A673 (cell line): ENCODE measurements at regions not wholly inside any gene's neighbourhood (a gene's known extent, or its start where the extent isn't known, plus 50 kb on each side); places are given as distances from the start of the nearest gene placed in this dataset.

Experiments
- BruUV-seq: library from RNA; stranded (reverse); fragments of 400-500 nt; replicated peaks from 2 replicates; lab custom pipeline; 2021; lab: Mats Ljungman, UMichigan
- CTCF ChIA-PET: fragments of 300-600 bp; sonication (Branson Sonifier 250); formaldehyde crosslinking; loops from one replicate; lab custom pipeline; 2022; ENCODE audit warnings: antibody characterized with exemption; lab: Charles Lee
- POLR2A ChIA-PET: fragments of 300-600 bp; sonication (Branson Sonifier 250); formaldehyde crosslinking; loops from one replicate; lab custom pipeline; 2022; ENCODE audit warnings: antibody characterized with exemption; ENCODE audit not compliant: low non-redundant PET; lab: Charles Lee
- DNase-seq: peaks from one replicate; pipeline ENCODE4 v3.0.0-alpha.2; 2015; ENCODE audit warnings: low spot score
- H3K27ac ChIP-seq: fragments of 200-600 bp; sonication (generic); 2 replicates; pipeline ENCODE4 v1.5.1; 2016; ENCODE audit warnings: mixed run types, low read depth, mild to moderate bottlenecking, mixed read lengths, antibody characterized with exemption, low read length; ENCODE audit not compliant: poor library complexity, severe bottlenecking
- H3K27me3 ChIP-seq: fragments of 200-600 bp; sonication (generic); replicated peaks from 2 replicates; pipeline ENCODE4 v1.6.1; 2017; ENCODE audit warnings: mixed run types, low read depth, mild to moderate bottlenecking, mixed read lengths, antibody characterized with exemption, low read length; ENCODE audit not compliant: insufficient read depth, poor library complexity
- H3K36me3 ChIP-seq: fragments of 200-600 bp; sonication (generic); 2 replicates; pipeline ENCODE4 v1.6.1; 2016; ENCODE audit warnings: mixed run types, mild to moderate bottlenecking, mixed read lengths, antibody characterized with exemption, low read length; ENCODE audit not compliant: insufficient read depth, poor library complexity, severe bottlenecking
- H3K4me1 ChIP-seq: fragments of 200-600 bp; sonication (generic); 2 replicates; pipeline ENCODE4 v1.6.1; 2017; ENCODE audit warnings: mixed run types, mild to moderate bottlenecking, mixed read lengths, antibody characterized with exemption, low read length; ENCODE audit not compliant: insufficient read depth, poor library complexity, severe bottlenecking
- H3K4me3 ChIP-seq: fragments of 200-600 bp; sonication (generic); 2 replicates; pipeline ENCODE4 v1.5.1; 2016; ENCODE audit warnings: low read depth, mixed run types, mild to moderate bottlenecking, mixed read lengths, low read length; ENCODE audit not compliant: poor library complexity, severe bottlenecking
- H3K9me3 ChIP-seq: fragments of 200-600 bp; sonication (generic); 2 replicates; pipeline ENCODE4 v1.6.1; 2016; ENCODE audit warnings: mixed run types, low read depth, mild to moderate bottlenecking, mixed read lengths, antibody characterized with exemption, low read length; ENCODE audit not compliant: poor library complexity, severe bottlenecking
- CTCF ChIP-seq: fragments of 300-800, 200-600 bp; sonication (generic); conservative IDR thresholded peaks from 2 replicates; pipeline ENCODE4 v1.5.1; 2017; ENCODE audit warnings: low read depth, mild to moderate bottlenecking, antibody characterized with exemption, low read length, moderate library complexity, mixed read lengths
- EZH2 ChIP-seq: fragments of 200-600 bp; sonication (generic); IDR thresholded peaks from 2 replicates; pipeline ENCODE4 v1.6.1; 2017; ENCODE audit warnings: borderline replicate concordance, low read depth, mild to moderate bottlenecking, mixed read lengths, antibody characterized with exemption, low read length; ENCODE audit not compliant: poor library complexity, severe bottlenecking
- intact Hi-C: fragments of 100-400 bp; cut with micrococcal nuclease; formaldehyde crosslinking; loops from one replicate; pipeline ENCODE4 v1.10.0; 2022; ENCODE audit not compliant: unreplicated experiment

- H3K9me3 ChIP-seq: no peaks in the 10 kb centered on the region
- peak overlapping the region; percentile 44 for H3K27ac ChIP-seq
- no TSS peak for BruUV-seq
- no peak overlapping the region for H3K4me3 ChIP-seq
- CTCF ChIA-PET: interaction anchor here (1.1 to 2.2 kb wide), 3 partner anchors 19 to 103 kb away, joined by 5 to 8 read pairs (median 7); no protein-coding TSS in a partner anchor
- no peak for DNase-seq
- peaks cover 7% of the 10 kb centered on the region for H3K36me3 ChIP-seq
- intact Hi-C loops: loop anchor here (5.0 kb wide), 1 partner anchor 168 kb away; no protein-coding TSS in a partner anchor
- H3K4me1 ChIP-seq: peaks cover 24% of the 10 kb centered on the region
- POLR2A ChIA-PET: no interaction called here
- H3K27me3 ChIP-seq: no peaks in the 10 kb centered on the region
- TF ChIP-seq EZH2 (no peak), CTCF (no peak)
Observed at GRCh38 chr14:21749306-21749868, 75.8 kb upstream of the OR4E1 start.

- H3K4me1 ChIP-seq: peaks cover 28% of the 10 kb centered on the region
- BruUV-seq: no TSS peak
- POLR2A ChIA-PET: no interaction called here
- H3K27me3 ChIP-seq: no peaks in the 10 kb centered on the region
- CTCF ChIA-PET: interaction anchor here (0.6 to 2.2 kb wide), 4 partner anchors 19 to 103 kb away, joined by 3 to 8 read pairs (median 6); no protein-coding TSS in a partner anchor
- no peaks in the 10 kb centered on the region for H3K9me3 ChIP-seq
- H3K4me3 ChIP-seq: no peak overlapping the region
- peak; percentile 90 for DNase-seq
- peak; percentile 93 for TF ChIP-seq CTCF
- no peak for TF ChIP-seq EZH2
- H3K27ac ChIP-seq: peak overlapping the region; percentile 44
- H3K36me3 ChIP-seq: peaks cover 7% of the 10 kb centered on the region
- intact Hi-C loops: loop anchor here (5.0 kb wide), 1 partner anchor 168 kb away; no protein-coding TSS in a partner anchor
Observed at GRCh38 chr14:21748869-21749303, 75.3 kb upstream of the OR4E1 start.

- ChIA-PET CTCF (interaction anchor here (0.6 kb wide), 1 partner anchor 78 kb away, joined by 9 read pairs; no protein-coding TSS in a partner anchor), POLR2A (no interaction called here)
- H3K4me3 ChIP-seq: no peak overlapping the region
- TF ChIP-seq EZH2 (no peak), CTCF (no peak)
- H3K9me3 ChIP-seq: no peaks in the 10 kb centered on the region
- BruUV-seq: no TSS peak
- peak overlapping the region; percentile 57 for H3K27ac ChIP-seq
- H3K27me3 ChIP-seq: no peaks in the 10 kb centered on the region
- H3K36me3 ChIP-seq: peaks cover 48% of the 10 kb centered on the region
- intact Hi-C loops: no loop called here
- peaks cover 26% of the 10 kb centered on the region for H3K4me1 ChIP-seq
- no peak for DNase-seq
Observed at GRCh38 chr14:21735639-21736307, 62.2 kb upstream of the OR4E1 start.
